GM23338 (cell line): ENCODE measurements at regions not wholly inside any gene's neighbourhood (a gene's known extent, or its start where the extent isn't known, plus 50 kb on each side); places are given as distances from the start of the nearest gene placed in this dataset.

ENCODE experiments used
- ATAC-seq: fragments of 200-7000 bp; cut with Tn5 transposase; 3 replicates; pipeline ENCODE4 v1.9.1; 2020
- DNase-seq: peaks from one replicate; pipeline ENCODE4 v3.0.0-alpha.2; 2015; ENCODE audit warnings: low spot score
- H2AFZ ChIP-seq: fragments of 200-600 bp; sonication (generic); 2 replicates; pipeline ENCODE4 v1.8.0; 2016; ENCODE audit warnings: antibody characterized with exemption, mild to moderate bottlenecking, moderate library complexity
- H3F3A ChIP-seq: fragments of 200-600 bp; sonication (generic); replicated peaks from 2 replicates; pipeline ENCODE4 v1.8.0; 2017; ENCODE audit warnings: antibody characterized with exemption, mixed run types, low read depth
- H3K27ac ChIP-seq: fragments of 200-600 bp; sonication (generic); 2 replicates; pipeline ENCODE4 v1.6.1; 2016; ENCODE audit warnings: low read depth
- H3K27me3 ChIP-seq: fragments of 200-600 bp; sonication (generic); 2 replicates; pipeline ENCODE4 v1.8.0; 2016; ENCODE audit warnings: mild to moderate bottlenecking, mixed run types, moderate library complexity; ENCODE audit not compliant: insufficient read depth
- H3K36me3 ChIP-seq: fragments of 200-600 bp; sonication (generic); 2 replicates; pipeline ENCODE4 v1.8.0; 2016; ENCODE audit warnings: mild to moderate bottlenecking; ENCODE audit not compliant: insufficient read depth
- H3K4me1 ChIP-seq: fragments of 200-600 bp; sonication (generic); 2 replicates; pipeline ENCODE4 v1.8.0; 2016; ENCODE audit warnings: mild to moderate bottlenecking, moderate library complexity; ENCODE audit not compliant: insufficient read depth
- H3K4me2 ChIP-seq: fragments of 200-600 bp; sonication (generic); 2 replicates; pipeline ENCODE4 v1.7.1; 2017; ENCODE audit warnings: mixed run types
- H3K4me3 ChIP-seq: fragments of 200-600 bp; sonication (generic); 2 replicates; pipeline ENCODE4 v1.6.1; 2016; ENCODE audit warnings: mixed run types
- H3K79me2 ChIP-seq: fragments of 200-600 bp; sonication (generic); replicated peaks from 2 replicates; pipeline ENCODE4 v1.8.0; 2017; ENCODE audit warnings: mild to moderate bottlenecking; ENCODE audit not compliant: insufficient read depth
- H3K9me2 ChIP-seq: fragments of 200-600 bp; sonication (generic); 2 replicates; pipeline ENCODE4 v1.8.0; 2017; ENCODE audit not compliant: insufficient read depth
- H4K20me1 ChIP-seq: fragments of 200-600 bp; sonication (generic); replicated peaks from 2 replicates; pipeline ENCODE4 v1.8.0; 2017; ENCODE audit warnings: mild to moderate bottlenecking; ENCODE audit not compliant: insufficient read depth
- H3K27ac Mint-ChIP-seq: 2 replicates; pipeline ENCODE4 v1.8.0; 2020; ENCODE audit warnings: inconsistent platforms, mild to moderate bottlenecking, moderate library complexity, mixed read lengths
- H3K27me3 Mint-ChIP-seq: 3 replicates; pipeline ENCODE4 v1.8.0; 2022; ENCODE audit warnings: low read depth, mild to moderate bottlenecking, moderate library complexity, mixed read lengths, inconsistent platforms; ENCODE audit not compliant: insufficient read depth, poor library complexity
- H3K36me3 Mint-ChIP-seq: 3 replicates; pipeline ENCODE4 v1.8.0; 2021; ENCODE audit warnings: low read depth, mild to moderate bottlenecking, inconsistent platforms, moderate library complexity, mixed read lengths
- H3K4me1 Mint-ChIP-seq: 3 replicates; pipeline ENCODE4 v1.8.0; 2020; ENCODE audit warnings: mild to moderate bottlenecking, inconsistent platforms, mixed read lengths
- H3K4me3 Mint-ChIP-seq: 3 replicates; pipeline ENCODE4 v1.8.0; 2021; ENCODE audit warnings: moderate library complexity, mild to moderate bottlenecking, inconsistent platforms, mixed read lengths
- H3K9me3 Mint-ChIP-seq: 3 replicates; pipeline ENCODE4 v1.8.0; 2020; ENCODE audit warnings: moderate library complexity, mild to moderate bottlenecking, inconsistent platforms, mixed read lengths
- JUNB ChIP-seq: IDR thresholded peaks from one replicate; pipeline ENCODE4 v1.6.1; 2016; ENCODE audit warnings: antibody characterized with exemption; ENCODE audit not compliant: unreplicated experiment
- POLR2AphosphoS5 ChIP-seq: IDR thresholded peaks from 2 replicates; pipeline ENCODE4 v1.6.1; 2016; ENCODE audit warnings: antibody characterized with exemption, low read depth
- STAT1 ChIP-seq: IDR thresholded peaks from one replicate; pipeline ENCODE4 v1.6.1; 2016; ENCODE audit warnings: antibody characterized with exemption; ENCODE audit not compliant: unreplicated experiment
- ZNF331 ChIP-seq: fragments of 250-450 bp; sonication (Bioruptor Pico); IDR thresholded peaks from 2 replicates; pipeline ENCODE4 v1.5.0; 2020; ENCODE audit warnings: low read depth, mild to moderate bottlenecking, moderate library complexity
- TF ChIP-seq, protein P1 (sequence below): fragments of 250-450 bp; sonication (Bioruptor Pico); IDR thresholded peaks from 2 replicates; pipeline ENCODE4 v1.5.0; 2020; ENCODE audit warnings: mild to moderate bottlenecking, moderate library complexity

DNA sequence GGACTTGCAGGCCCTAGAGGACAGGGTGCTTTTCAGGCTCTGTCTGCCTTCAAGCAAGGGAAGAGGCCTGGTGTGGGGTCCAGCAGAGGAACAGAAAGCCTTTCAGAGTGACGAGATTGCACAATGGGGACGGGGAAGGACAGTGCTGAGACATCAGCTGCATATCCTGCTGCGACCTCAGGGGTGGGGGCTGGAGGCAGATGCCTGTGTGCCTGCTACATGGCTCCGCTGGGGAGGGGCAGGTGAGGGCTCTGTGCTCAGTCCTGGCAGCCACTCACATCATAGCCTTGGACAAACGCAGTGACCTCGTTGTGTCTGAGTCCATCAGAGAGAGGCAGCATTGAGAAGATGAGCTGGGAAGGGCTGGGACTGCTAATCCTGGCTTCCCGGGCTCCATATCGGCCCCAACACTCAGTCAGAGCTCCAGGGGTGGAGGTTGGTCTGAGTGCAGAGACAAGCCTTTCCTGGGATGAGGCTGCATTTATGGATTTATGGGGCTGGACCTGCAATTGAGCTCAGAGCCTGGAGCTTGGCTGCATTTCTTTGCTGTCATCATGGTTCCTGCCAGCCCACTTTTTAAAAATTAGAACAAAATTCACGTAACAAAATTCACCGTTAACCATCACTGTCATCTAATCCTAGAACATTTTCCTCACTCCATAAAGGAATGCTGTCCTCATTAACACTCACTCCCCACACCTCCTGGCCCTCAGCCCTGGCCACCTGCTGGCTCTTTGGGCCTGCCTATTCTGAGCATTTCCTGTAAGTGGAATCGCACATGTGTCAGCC is 196.9 kb upstream of the SLC24A3 start (continued):
- TF ChIP-seq, protein P1, sequence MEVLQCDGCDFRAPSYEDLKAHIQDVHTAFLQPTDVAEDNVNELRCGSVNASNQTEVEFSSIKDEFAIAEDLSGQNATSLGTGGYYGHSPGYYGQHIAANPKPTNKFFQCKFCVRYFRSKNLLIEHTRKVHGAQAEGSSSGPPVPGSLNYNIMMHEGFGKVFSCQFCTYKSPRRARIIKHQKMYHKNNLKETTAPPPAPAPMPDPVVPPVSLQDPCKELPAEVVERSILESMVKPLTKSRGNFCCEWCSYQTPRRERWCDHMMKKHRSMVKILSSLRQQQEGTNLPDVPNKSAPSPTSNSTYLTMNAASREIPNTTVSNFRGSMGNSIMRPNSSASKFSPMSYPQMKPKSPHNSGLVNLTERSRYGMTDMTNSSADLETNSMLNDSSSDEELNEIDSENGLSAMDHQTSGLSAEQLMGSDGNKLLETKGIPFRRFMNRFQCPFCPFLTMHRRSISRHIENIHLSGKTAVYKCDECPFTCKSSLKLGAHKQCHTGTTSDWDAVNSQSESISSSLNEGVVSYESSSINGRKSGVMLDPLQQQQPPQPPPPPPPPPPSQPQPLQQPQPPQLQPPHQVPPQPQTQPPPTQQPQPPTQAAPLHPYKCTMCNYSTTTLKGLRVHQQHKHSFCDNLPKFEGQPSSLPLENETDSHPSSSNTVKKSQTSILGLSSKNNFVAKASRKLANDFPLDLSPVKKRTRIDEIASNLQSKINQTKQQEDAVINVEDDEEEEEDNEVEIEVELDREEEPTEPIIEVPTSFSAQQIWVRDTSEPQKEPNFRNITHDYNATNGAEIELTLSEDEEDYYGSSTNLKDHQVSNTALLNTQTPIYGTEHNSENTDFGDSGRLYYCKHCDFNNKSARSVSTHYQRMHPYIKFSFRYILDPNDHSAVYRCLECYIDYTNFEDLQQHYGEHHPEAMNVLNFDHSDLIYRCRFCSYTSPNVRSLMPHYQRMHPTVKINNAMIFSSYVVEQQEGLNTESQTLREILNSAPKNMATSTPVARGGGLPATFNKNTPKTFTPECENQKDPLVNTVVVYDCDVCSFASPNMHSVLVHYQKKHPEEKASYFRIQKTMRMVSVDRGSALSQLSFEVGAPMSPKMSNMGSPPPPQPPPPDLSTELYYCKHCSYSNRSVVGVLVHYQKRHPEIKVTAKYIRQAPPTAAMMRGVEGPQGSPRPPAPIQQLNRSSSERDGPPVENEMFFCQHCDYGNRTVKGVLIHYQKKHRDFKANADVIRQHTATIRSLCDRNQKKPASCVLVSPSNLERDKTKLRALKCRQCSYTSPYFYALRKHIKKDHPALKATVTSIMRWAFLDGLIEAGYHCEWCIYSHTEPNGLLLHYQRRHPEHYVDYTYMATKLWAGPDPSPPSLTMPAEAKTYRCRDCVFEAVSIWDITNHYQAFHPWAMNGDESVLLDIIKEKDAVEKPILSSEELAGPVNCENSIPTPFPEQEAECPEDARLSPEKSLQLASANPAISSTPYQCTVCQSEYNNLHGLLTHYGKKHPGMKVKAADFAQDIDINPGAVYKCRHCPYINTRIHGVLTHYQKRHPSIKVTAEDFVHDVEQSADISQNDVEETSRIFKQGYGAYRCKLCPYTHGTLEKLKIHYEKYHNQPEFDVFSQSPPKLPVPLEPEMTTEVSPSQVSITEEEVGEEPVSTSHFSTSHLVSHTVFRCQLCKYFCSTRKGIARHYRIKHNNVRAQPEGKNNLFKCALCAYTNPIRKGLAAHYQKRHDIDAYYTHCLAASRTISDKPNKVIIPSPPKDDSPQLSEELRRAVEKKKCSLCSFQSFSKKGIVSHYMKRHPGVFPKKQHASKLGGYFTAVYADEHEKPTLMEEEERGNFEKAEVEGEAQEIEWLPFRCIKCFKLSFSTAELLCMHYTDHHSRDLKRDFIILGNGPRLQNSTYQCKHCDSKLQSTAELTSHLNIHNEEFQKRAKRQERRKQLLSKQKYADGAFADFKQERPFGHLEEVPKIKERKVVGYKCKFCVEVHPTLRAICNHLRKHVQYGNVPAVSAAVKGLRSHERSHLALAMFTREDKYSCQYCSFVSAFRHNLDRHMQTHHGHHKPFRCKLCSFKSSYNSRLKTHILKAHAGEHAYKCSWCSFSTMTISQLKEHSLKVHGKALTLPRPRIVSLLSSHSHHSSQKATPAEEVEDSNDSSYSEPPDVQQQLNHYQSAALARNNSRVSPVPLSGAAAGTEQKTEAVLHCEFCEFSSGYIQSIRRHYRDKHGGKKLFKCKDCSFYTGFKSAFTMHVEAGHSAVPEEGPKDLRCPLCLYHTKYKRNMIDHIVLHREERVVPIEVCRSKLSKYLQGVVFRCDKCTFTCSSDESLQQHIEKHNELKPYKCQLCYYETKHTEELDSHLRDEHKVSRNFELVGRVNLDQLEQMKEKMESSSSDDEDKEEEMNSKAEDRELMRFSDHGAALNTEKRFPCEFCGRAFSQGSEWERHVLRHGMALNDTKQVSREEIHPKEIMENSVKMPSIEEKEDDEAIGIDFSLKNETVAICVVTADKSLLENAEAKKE = no peak
- no peak for TF ChIP-seq POLR2AphosphoS5

GRCh38 chr20:19016140-19016497 is 196.3 kb upstream of the SLC24A3 start:
- H3K36me3 Mint-ChIP-seq = no peaks in the 10 kb centered on the region
- no peaks in the 10 kb centered on the region for H3K9me3 Mint-ChIP-seq
- no peak overlapping the region for H3K4me2 ChIP-seq
- H3K4me1 Mint-ChIP-seq = peaks cover 21% of the 10 kb centered on the region
- H3K27ac ChIP-seq = no peak overlapping the region
- peaks cover 6% of the 10 kb centered on the region for H3K27me3 Mint-ChIP-seq
- H3K27me3 ChIP-seq = no peaks in the 10 kb centered on the region
- H3K79me2 ChIP-seq = no peaks in the 10 kb centered on the region
- no peaks in the 10 kb centered on the region for H3F3A ChIP-seq
- H3K36me3 ChIP-seq = no peaks in the 10 kb centered on the region
- no peaks in the 10 kb centered on the region for H3K4me1 ChIP-seq
- H4K20me1 ChIP-seq = no peaks in the 10 kb centered on the region
- DNase-seq (no peak), ATAC-seq (no peak)
- H3K9me2 ChIP-seq = peaks cover 5% of the 10 kb centered on the region; the same call in 1 of the 2 replicates
- H2AFZ ChIP-seq = no peak overlapping the region; the same call in 1 of the 2 replicates
- no peak overlapping the region for H3K4me3 ChIP-seq
- no peak overlapping the region for H3K27ac Mint-ChIP-seq
- no peak overlapping the region for H3K4me3 Mint-ChIP-seq
- TF ChIP-seq JUNB (no peak), STAT1 (no peak), ZNF331 (CRISPR knock-in tag) (no peak)
- TF ChIP-seq, protein P1 = no peak
